Activated naive CD8-positive, alpha-beta T cell (primary cell): ENCODE measurements at regions not wholly inside any gene's neighbourhood (a gene's known extent, or its start where the extent isn't known, plus 50 kb on each side); places are given as distances from the start of the nearest gene placed in this dataset.
A peak's percentile ranks its signal among the peaks of the same experiment; 100 is the strongest.
"Not testable (repeated sequence)": the region's sequence is repeated elsewhere in the genome, so short reads cannot be mapped to it uniquely, and the experiment has no call there.

Experiments used
- H3K27ac Mint-ChIP-seq: one replicate; pipeline ENCODE4 v1.8.0; 2021; ENCODE audit warnings: mixed read lengths
- H3K27me3 Mint-ChIP-seq: one replicate; pipeline ENCODE4 v1.8.0; 2021; ENCODE audit warnings: mixed read lengths
- H3K36me3 Mint-ChIP-seq: one replicate; pipeline ENCODE4 v1.8.0; 2021; ENCODE audit warnings: mixed read lengths
- H3K4me1 Mint-ChIP-seq: one replicate; pipeline ENCODE4 v1.8.0; 2021; ENCODE audit warnings: low read depth, mixed read lengths
- H3K4me3 Mint-ChIP-seq: one replicate; pipeline ENCODE4 v1.8.0; 2021; ENCODE audit warnings: mild to moderate bottlenecking, mixed read lengths
- H3K9me3 Mint-ChIP-seq: one replicate; pipeline ENCODE4 v1.8.0; 2021; ENCODE audit warnings: low read depth, mixed read lengths

DNA sequence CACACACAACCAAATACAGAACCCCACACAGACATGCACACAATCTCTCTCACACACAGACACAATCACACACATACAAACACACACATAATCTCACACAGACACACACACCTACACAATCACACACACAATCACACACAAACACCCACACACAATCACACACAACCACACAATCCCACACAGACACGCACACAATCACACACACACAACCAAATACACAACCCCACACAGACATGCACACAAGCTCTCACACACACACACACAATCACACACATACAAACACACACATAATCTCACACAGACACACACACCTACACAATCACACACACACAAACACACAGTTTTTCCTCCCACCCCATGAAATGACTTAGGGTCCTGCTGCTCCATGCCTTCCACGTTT lies 160.4 kb upstream of the PFKP start:
- Mint-ChIP-seq H3K4me3 (no peak overlapping the region), H3K27me3 (peaks cover 10% of the 10 kb centered on the region), H3K27ac (no peak overlapping the region), H3K36me3 (no peaks in the 10 kb centered on the region), H3K4me1 (peaks cover 10% of the 10 kb centered on the region), H3K9me3 (no peaks in the 10 kb centered on the region)

DNA sequence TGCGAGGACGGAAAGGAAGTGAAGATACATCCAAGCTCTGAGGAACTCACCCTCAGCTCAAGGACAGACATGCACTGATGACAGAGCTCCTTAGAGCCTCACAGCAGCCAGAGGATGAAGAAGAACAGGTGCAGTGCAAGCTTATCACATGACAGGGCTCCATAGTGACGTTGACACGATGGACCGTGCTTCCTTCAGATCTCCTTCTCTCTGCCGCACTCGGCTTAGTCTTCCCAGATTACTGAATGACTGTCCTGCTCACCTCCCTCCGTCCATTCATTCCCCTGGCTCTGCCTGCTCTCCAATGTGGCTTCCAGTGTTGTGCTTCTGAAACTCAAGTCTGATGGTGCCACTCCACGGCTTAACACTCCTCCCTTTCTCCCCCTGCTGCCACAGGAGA lies 161.5 kb upstream of the PFKP start:
- no peak overlapping the region for H3K4me3 Mint-ChIP-seq
- H3K9me3 Mint-ChIP-seq, result no peaks in the 10 kb centered on the region
- H3K27me3 Mint-ChIP-seq, result peaks cover 10% of the 10 kb centered on the region
- H3K36me3 Mint-ChIP-seq, result no peaks in the 10 kb centered on the region
- H3K27ac Mint-ChIP-seq, result no peak overlapping the region
- H3K4me1 Mint-ChIP-seq, result peaks cover 10% of the 10 kb centered on the region

DNA sequence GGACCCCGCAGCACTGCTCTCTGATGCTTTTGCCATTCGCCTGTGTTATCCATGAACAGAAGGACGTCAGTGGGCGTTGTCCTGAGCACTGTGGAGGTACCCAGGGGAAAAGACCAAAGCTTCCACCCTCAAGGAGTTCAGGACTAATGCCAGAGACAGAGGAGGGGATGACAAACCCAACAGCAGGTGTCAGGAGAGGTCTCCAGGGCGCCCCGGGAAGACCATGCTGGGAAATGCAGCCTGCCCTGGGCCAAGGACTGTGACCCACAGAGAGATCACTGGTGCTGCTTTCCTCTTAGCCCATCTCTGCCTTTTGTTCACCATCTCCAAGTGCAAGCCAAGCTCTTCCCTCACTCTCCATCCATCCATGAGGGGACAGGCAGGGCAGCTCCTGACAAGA lies 166.8 kb upstream of the PFKP start:
- Mint-ChIP-seq H3K36me3 (no peaks in the 10 kb centered on the region), H3K4me3 (no peak overlapping the region), H3K27me3 (peaks cover 9% of the 10 kb centered on the region), H3K9me3 (no peaks in the 10 kb centered on the region), H3K4me1 (no peaks in the 10 kb centered on the region), H3K27ac (no peak overlapping the region)

DNA sequence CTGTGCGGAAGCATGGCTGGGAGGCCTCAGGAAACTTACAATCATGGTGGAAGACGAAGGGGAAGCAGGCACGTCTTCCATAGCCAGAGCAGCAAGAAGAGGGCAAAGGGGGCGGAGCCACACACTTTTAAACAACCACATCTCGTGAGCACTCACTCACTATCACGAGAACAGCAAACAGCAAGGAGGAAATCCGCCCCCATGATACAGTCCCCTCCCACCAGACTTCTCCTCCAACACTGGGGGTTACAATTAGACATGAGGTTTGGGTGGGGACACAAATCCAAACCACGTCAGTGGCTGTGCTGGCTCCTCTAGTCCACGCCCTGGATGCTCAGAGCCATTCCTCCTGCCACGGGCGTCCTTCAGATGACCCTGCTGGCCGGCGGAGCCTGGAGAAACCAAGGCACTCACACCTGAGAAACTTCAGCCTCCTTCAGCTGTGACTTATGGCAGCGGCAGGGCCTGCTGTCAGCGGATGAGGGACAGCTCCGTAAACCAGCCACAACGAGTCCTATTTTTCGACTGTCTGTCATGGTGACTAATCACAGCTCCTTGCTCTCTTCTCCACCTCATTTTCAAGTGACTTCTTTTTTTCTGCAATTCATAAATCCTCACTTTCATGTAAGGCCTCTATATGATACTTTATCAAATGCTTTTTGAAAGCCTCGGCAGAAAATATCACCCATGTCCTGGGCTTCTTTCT lies 167.9 kb upstream of the PFKP start:
- no peaks in the 10 kb centered on the region for H3K36me3 Mint-ChIP-seq
- peaks cover 8% of the 10 kb centered on the region for H3K27me3 Mint-ChIP-seq
- no peaks in the 10 kb centered on the region for H3K4me1 Mint-ChIP-seq
- H3K4me3 Mint-ChIP-seq, result no peak overlapping the region
- H3K27ac Mint-ChIP-seq, result no peak overlapping the region
- no peaks in the 10 kb centered on the region for H3K9me3 Mint-ChIP-seq

DNA sequence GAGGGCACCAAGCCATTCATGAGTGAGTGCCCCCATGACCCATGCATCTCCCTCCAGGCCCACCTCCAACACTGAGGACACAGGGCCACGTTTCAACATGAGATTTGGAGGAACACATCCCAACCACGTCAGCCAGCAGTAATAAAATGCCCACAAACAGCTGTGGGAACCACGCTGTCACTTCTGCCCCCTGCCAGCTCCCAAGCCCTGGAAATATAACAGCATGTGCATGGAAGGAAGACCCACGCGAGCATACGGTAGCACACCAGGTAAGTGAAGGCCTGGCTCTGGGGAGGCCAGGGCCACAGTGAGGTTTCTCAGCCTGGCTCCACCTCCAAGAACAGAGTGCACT lies 168.9 kb upstream of the PFKP start:
- no peaks in the 10 kb centered on the region for H3K4me1 Mint-ChIP-seq
- no peaks in the 10 kb centered on the region for H3K36me3 Mint-ChIP-seq
- H3K27ac Mint-ChIP-seq, result no peak overlapping the region
- peaks cover 1% of the 10 kb centered on the region for H3K27me3 Mint-ChIP-seq
- H3K4me3 Mint-ChIP-seq, result no peak overlapping the region
- no peaks in the 10 kb centered on the region for H3K9me3 Mint-ChIP-seq

DNA sequence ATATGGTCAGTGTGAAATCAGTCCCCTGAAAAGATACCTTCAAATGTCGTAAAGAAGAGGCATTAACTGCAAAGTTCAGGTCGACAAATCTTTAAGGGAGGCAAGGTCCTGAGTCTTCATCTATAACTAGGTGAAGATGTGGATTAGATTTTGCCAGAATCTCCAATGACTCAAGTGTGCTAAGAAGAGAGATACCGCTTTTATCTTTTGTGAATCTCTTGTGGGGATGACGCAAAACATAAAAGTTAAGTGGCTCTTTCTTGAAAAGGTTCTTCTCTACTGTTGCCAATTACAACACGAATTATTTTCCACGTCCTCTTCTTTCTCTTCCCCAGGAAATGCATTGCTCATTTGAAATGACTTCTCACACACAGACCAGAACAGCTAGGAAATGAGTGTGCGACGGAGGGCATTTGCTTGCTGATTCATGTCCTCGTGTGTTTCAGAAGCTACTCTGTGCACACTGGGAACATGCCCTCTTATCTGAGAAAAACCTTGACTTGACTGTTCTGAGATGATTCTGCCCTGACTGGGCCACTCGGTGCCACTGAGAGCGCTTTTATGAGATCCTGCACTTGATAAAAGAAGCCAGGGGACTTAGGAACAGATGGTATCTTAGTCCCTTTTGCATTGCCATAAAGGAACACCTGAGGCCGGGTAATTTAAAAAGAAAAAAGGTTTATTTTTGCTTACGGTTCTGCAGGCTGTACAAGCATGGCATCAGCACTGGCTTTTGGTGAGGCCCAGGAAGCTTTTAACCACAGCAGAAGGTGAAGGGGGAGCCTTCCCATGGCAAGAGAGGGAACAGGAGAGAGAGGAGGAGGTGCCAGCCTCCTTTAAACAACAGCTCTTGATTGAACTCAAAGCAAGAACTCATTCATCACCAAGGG lies 169.5 kb upstream of the PFKP start:
- no peak overlapping the region for H3K27ac Mint-ChIP-seq

DNA sequence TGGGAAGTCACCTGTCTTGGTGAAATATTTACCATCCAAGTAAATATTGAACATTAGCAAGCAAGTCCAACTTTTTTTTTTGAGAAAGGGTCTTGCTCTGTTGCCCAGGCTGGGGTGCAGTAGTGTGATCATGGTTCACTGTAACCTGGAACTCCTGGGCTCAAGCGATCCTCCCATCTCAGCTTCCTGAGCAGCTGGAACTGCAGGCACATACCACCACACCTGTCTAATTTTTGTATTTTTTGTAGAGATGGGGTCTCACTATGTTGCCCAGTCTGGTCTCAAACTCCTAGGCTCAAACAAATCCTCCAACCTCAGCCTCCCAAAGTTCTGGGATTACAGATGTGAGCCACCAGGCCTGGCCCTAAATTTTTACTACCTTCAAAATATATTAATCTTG lies 171.0 kb upstream of the PFKP start:
- not testable (repeated sequence) for H3K9me3 Mint-ChIP-seq, H3K36me3 Mint-ChIP-seq, H3K4me3 Mint-ChIP-seq, H3K27ac Mint-ChIP-seq, H3K27me3 Mint-ChIP-seq, H3K4me1 Mint-ChIP-seq

More for the DNA sequence above, 169.5 kb upstream of the PFKP start:
- Mint-ChIP-seq H3K9me3 (no peaks in the 10 kb centered on the region), H3K4me1 (no peaks in the 10 kb centered on the region), H3K36me3 (no peaks in the 10 kb centered on the region), H3K4me3 (no peak overlapping the region), H3K27me3 (no peaks in the 10 kb centered on the region)

DNA sequence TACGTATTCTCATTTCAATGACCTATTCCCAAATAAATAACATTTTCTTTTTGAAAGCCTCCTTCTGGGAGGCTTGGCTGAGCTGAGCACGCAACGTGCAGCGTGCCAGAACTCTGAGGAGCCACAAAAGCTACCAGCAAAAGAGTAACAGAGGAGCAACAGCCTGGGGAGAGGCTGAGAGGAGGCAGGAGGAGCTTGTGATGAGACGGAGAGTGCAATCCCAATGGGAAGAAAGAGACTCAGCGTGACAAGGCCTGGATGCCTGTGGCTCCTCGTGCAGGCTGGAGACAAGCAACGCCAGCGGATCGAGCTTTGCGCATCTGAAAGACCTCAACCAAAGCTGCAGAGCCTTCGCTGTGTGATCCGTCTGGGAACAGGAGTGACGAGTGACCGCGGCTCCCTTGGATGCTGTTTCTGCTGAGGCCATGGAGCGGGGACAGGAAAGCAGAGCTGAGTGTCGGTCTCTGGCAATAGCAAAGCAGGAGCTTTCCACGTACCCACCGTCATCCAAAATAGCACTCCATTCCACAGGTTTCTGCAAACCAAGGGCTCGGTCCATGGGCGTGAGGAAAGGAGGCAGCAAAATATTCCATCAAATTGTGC lies 171.7 kb upstream of the PFKP start:
- no peaks in the 10 kb centered on the region for H3K9me3 Mint-ChIP-seq
- H3K27ac Mint-ChIP-seq, result peak overlapping the region; percentile 1
- H3K36me3 Mint-ChIP-seq, result no peaks in the 10 kb centered on the region
- H3K4me1 Mint-ChIP-seq, result no peaks in the 10 kb centered on the region
- peaks cover 2% of the 10 kb centered on the region for H3K27me3 Mint-ChIP-seq
- H3K4me3 Mint-ChIP-seq, result no peak overlapping the region

DNA sequence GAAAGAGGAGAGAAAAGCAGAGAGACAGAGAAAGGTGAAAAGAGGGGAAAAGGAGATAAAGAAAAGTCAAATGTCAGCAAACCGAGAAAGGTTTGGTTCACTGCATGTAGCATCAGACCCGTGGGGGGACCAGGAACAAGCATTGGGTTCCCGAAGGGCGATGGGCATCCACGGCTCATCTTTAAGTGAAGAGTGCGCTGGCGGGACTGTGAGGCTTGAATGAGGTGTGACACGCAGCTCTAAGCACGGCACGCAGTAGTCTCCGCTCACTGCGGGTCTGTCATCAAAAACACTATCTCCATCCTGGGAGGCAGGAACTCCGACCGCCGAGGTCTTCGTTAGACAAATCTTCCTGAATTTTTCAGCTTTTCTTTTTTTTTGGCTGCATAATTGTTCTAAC lies 173.4 kb upstream of the PFKP start:
- Mint-ChIP-seq H3K9me3 (no peaks in the 10 kb centered on the region), H3K27ac (no peak overlapping the region), H3K4me1 (no peaks in the 10 kb centered on the region), H3K36me3 (no peaks in the 10 kb centered on the region), H3K4me3 (no peak overlapping the region), H3K27me3 (peaks cover 2% of the 10 kb centered on the region)

DNA sequence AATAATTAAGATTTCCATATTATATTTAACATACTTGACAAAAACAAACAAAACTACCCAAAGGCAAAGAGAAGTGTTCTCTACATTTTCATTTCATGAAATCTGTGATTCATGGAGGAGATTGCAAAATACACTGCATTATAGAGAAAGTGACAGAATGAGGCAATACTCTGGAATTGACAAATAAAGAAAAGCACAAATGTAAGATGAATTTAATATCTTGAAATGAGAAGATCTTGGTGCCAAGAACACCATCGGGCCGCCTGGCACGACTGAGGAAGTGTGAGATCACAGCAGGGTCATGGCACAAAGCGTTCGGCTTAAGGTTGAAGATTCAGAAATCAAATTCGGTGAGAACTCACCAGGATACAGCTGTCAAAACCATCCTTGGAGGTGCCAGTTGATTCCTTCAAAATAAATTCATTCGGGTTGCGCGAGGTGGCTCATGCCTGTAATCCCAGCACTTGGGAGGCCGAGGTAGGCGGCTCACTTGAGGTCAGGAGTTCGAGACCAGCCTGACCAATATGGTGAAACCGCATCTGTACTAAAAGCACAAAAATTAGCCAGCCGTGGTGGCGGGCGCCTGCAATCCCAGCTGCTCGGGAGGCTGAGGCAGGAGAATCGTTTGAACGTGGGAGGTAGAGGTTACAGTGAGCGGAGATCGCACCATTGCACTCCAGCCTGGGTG lies 174.0 kb upstream of the PFKP start:
- H3K36me3 Mint-ChIP-seq, result no peaks in the 10 kb centered on the region
- no peaks in the 10 kb centered on the region for H3K9me3 Mint-ChIP-seq
- no peak overlapping the region for H3K27ac Mint-ChIP-seq
- H3K4me3 Mint-ChIP-seq, result no peak overlapping the region
- H3K4me1 Mint-ChIP-seq, result no peaks in the 10 kb centered on the region
- H3K27me3 Mint-ChIP-seq, result peaks cover 2% of the 10 kb centered on the region

DNA sequence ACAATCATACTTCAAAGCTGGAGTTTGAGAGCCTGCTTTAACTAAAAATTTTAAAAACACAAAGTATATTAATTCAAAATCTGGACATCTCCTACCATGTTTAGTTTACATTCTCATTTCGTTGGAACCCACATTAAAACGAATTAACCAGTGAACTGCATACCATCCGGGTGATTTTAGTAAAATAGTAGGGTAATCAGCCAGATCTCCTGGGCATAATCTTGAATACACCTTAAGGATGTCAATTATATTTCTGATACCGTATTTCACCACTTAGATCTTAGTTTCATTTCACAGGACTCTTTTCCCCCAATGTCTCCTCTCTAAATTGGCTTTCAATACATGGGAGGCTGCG lies 175.6 kb upstream of the PFKP start:
- Mint-ChIP-seq H3K9me3 (no peaks in the 10 kb centered on the region), H3K27ac (no peak overlapping the region)

DNA sequence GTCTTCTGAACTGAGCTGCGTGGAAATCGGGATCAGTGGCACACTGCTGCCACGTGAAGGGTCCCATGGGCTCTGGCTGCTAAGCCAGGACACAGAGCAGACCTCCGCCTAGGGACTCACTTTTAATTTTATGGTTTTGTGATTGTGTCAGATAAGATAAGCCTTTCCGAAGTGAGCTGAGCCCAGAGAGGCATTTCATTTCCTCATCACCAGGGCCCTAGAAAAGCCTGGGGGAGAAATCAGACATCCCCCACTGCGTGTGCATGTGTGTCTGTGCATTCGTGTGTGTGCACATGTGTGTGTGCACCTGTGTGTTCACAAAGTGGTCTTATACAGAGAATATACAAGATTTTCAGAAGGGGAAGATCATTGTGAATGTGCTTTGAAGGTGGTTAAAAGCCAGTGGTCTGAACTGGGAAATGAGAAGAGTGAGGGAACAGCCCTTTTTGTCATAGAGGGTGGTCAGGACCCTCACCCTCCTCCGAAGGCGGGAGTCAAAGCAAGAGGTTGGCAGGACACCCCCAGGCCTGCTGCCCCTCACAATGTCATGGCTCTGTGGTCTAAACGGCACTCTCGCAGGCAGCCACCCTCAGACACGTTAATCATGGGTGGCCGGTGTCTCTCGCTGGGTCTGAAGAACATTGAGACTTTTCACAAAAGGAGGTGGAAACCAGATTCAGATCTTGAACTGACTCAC lies 176.1 kb upstream of the PFKP start:
- H3K36me3 Mint-ChIP-seq, result no peaks in the 10 kb centered on the region
- peaks cover 2% of the 10 kb centered on the region for H3K27me3 Mint-ChIP-seq
- H3K9me3 Mint-ChIP-seq, result no peaks in the 10 kb centered on the region
- H3K4me1 Mint-ChIP-seq, result no peaks in the 10 kb centered on the region
- no peak overlapping the region for H3K27ac Mint-ChIP-seq
- no peak overlapping the region for H3K4me3 Mint-ChIP-seq

More for the DNA sequence above, 175.6 kb upstream of the PFKP start:
- H3K4me1 Mint-ChIP-seq, result no peaks in the 10 kb centered on the region
- no peaks in the 10 kb centered on the region for H3K36me3 Mint-ChIP-seq
- H3K4me3 Mint-ChIP-seq, result no peak overlapping the region
- peaks cover 2% of the 10 kb centered on the region for H3K27me3 Mint-ChIP-seq

DNA sequence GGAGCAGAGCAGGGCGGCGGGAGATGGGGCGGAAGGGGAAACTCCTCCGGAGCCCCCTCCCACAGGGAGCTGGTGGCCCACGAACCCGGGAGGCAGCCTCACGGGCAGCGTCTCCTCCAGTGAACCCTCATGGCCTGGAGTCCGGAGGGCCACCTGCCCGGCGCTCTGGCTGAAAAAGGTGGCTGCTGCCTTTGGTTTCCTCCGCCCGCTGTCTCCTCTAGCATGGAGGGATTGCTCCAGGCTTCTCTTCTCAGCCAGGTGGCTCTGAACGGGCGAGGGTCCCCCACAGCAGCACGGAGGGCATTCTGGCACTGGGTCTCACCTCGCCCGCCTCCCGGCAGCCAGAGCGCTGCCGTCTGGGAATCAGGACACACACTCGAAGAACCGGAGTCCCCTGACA lies 177.3 kb upstream of the PFKP start:
- Mint-ChIP-seq H3K27me3 (peaks cover 2% of the 10 kb centered on the region), H3K27ac (no peak overlapping the region), H3K4me1 (no peaks in the 10 kb centered on the region), H3K36me3 (no peaks in the 10 kb centered on the region), H3K9me3 (no peaks in the 10 kb centered on the region), H3K4me3 (no peak overlapping the region)

DNA sequence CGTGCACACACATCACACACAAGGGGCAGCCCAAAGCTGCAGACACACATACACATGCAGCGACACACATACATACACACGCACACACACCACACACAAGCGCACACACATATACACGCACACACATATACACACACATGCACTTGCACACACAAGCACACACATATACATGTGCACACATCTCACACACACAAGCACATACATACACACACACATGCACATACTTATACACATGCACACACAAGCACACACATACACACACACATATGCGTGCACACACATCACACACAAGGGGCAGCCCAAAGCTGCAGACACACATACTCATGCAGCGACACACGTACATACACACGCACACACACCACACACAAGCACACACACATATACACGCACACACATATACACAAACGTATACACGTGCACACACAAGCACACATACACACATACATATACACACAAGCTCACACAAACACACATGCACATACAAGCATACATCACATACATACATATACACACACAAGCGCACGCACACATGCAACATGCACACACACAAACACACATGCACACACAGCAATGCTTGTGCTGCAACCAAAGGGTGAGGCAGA lies 178.8 kb upstream of the PFKP start:
- no peak overlapping the region for H3K4me3 Mint-ChIP-seq
- H3K4me1 Mint-ChIP-seq, result no peaks in the 10 kb centered on the region
- no peak overlapping the region for H3K27ac Mint-ChIP-seq
- H3K36me3 Mint-ChIP-seq, result no peaks in the 10 kb centered on the region
- peaks cover 5% of the 10 kb centered on the region for H3K27me3 Mint-ChIP-seq
- H3K9me3 Mint-ChIP-seq, result no peaks in the 10 kb centered on the region
